Adrenal gland (tissue), 9 donors: ENCODE measurements at regions not wholly inside any gene's neighbourhood (a gene's known extent, or its start where the extent isn't known, plus 50 kb on each side); places are given as distances from the start of the nearest gene placed in this dataset.

Source experiments
- DNase-seq, 7 donors: peaks; one replicate each; pipeline ENCODE4 v3.0.0-alpha.2; 2019 to 2020
- H3K27ac ChIP-seq, 5 donors: fragments of 200-600 bp; sonication (generic) in 4 of 5; 1 replicate in 3 of 5; 2 replicates in 2 of 5; pipeline versions ENCODE4 v1.5.1 to v1.8.0; 2016 to 2020; ENCODE audit warnings: mild to moderate bottlenecking in 1 of 5
- H3K27me3 ChIP-seq: fragments of 200-600 bp; 2 replicates; pipeline ENCODE4 v1.8.0; 2021
- H3K36me3 ChIP-seq, 2 donors: fragments of 200-600 bp; replicated peaks in 1 of 2; 1 replicate in 1 of 2; 2 replicates in 1 of 2; pipeline versions ENCODE4 v1.5.1 to v1.8.0; 2018 to 2022
- H3K4me1 ChIP-seq, 2 donors: fragments of 200-600 bp; replicated peaks in 1 of 2; 1 replicate in 1 of 2; 2 replicates in 1 of 2; pipeline versions ENCODE4 v1.5.1 to v1.8.0; 2018 to 2021
- H3K4me3 ChIP-seq, 4 donors: fragments of 200-600 bp; sonication (generic) in 3 of 4; one replicate each; pipeline ENCODE4 v1.5.1; 2016 to 2018
- H3K9me3 ChIP-seq, 3 donors: fragments of 200-600 bp; sonication (generic) in 1 of 3; replicated peaks in 1 of 3; 1 replicate in 2 of 3; 2 replicates in 1 of 3; pipeline versions ENCODE4 v1.5.1 to v1.8.0; 2016 to 2021
- CTCF ChIP-seq, 6 experiments: fragments of 450-650 bp in 4 of 6; fragments of 200-600 bp in 2 of 6; sonication (generic) in 1 of 6; IDR thresholded peaks; 1 replicate in 5 of 6; 2 replicates in 1 of 6; pipeline versions ENCODE4 v1.5.1 to v1.8.0; 2016 to 2021; ENCODE audit warnings: antibody characterized with exemption in 6 of 6, mild to moderate bottlenecking in 2 of 6, moderate library complexity in 1 of 6
- POLR2A ChIP-seq, 2 donors: fragments of 450-650 bp; IDR thresholded peaks; one replicate each; pipeline ENCODE4 v1.6.1; 2017; ENCODE audit warnings: antibody characterized with exemption in 2 of 2, mild to moderate bottlenecking in 2 of 2, moderate library complexity in 1 of 2
- whole genome bisulfite sequencing, 4 donors: extraction: QIAGEN DNeasy Blood & Tissue Kit in 2 of 4; methylation state at CpG; one replicate each; pipeline versions ENCODE4 v1.1.5 to v1.1.7; 2013 to 2017; 5-methylcytosine and 5-hydroxymethylcytosine counted together
- intact Hi-C, 2 donors: fragments of 100-400 bp; cut with DNase I; formaldehyde crosslinking; loops; one replicate each; pipeline versions ENCODE4 v1.14.1 to v1.15.0; 2022 to 2023
- donor health status: healthy with polysubstance abuse.
- donor health status: Bipolar disorder and iron deficiency.
- donor health status: DM: yes; HTN: yes; CAD: no.
- donor health status: DM: no; HTN: no; CAD: no.
- donor health status: DM: no; HTN: no; CAD: no.

- Histone ChIP-seq H3K4me1 (no peaks in the 10 kb centered on the region), H3K9me3 (no peaks in the 10 kb centered on the region), H3K27me3 (peaks cover 4% of the 10 kb centered on the region), H3K36me3 (no peaks in the 10 kb centered on the region), H3K4me3 (no peak overlapping the region), H3K27ac (no peak overlapping the region)
- WGBS, 4 donors, result 70 to 91% (median 82%) methylated on average over 1 of the region's 1 CpG
- intact Hi-C loops, result no loop called here
- no peak for DNase-seq
- TF ChIP-seq CTCF (IDR thresholded peaks at IDR 0.05) (no peak), POLR2A (IDR thresholded peaks at IDR 0.05) (no peak)
Observed at GRCh38 chrX:148156986-148157385, 175.8 kb downstream of the FMR1NB start.

GRCh38 chrX:148159796-148160195 lies 178.7 kb downstream of the FMR1NB start:
- TF ChIP-seq CTCF (IDR thresholded peaks at IDR 0.05) (no peak), POLR2A (IDR thresholded peaks at IDR 0.05) (no peak)
- Histone ChIP-seq H3K27me3 (peaks cover 4% of the 10 kb centered on the region), H3K4me1 (no peaks in the 10 kb centered on the region), H3K27ac (no peak overlapping the region), H3K36me3 (no peaks in the 10 kb centered on the region), H3K9me3 (no peaks in the 10 kb centered on the region), H3K4me3 (no peak overlapping the region)
- intact Hi-C loops, result no loop called here
- no peak for DNase-seq

GRCh38 chrX:148161701-148162100 lies 180.6 kb downstream of the FMR1NB start:
- H3K27ac ChIP-seq, result no peak overlapping the region
- 50 to 66% (median 62%) methylated on average over 6 of the region's 6 CpGs for WGBS, 4 donors
- no peaks in the 10 kb centered on the region for H3K9me3 ChIP-seq
- DNase-seq, result no peak
- intact Hi-C loops, result no loop called here
- no peak for TF ChIP-seq POLR2A (IDR thresholded peaks at IDR 0.05)
- TF ChIP-seq CTCF (IDR thresholded peaks at IDR 0.05), result no peak
- no peak overlapping the region for H3K4me3 ChIP-seq
- no peaks in the 10 kb centered on the region for H3K4me1 ChIP-seq
- H3K27me3 ChIP-seq, result no peaks in the 10 kb centered on the region
- H3K36me3 ChIP-seq, result no peaks in the 10 kb centered on the region

- DNase-seq, result no peak
- intact Hi-C loops, result no loop called here
Observed at GRCh38 chrX:148185631-148186030, 204.5 kb downstream of the FMR1NB start.

More at GRCh38 chrX:148185631-148186030, 204.5 kb downstream of the FMR1NB start:
- Histone ChIP-seq H3K4me1 (no peaks in the 10 kb centered on the region), H3K4me3 (no peak overlapping the region), H3K36me3 (no peaks in the 10 kb centered on the region), H3K27me3 (no peaks in the 10 kb centered on the region), H3K27ac (no peak overlapping the region), H3K9me3 (no peaks in the 10 kb centered on the region)
- TF ChIP-seq CTCF (IDR thresholded peaks at IDR 0.05) (no peak), POLR2A (IDR thresholded peaks at IDR 0.05) (no peak)
